ENCODE measurements at regions not wholly inside any gene's neighbourhood (a gene's known extent, or its start where the extent isn't known, plus 50 kb on each side); places are given as distances from the start of the nearest gene placed in this dataset.

DNA sequence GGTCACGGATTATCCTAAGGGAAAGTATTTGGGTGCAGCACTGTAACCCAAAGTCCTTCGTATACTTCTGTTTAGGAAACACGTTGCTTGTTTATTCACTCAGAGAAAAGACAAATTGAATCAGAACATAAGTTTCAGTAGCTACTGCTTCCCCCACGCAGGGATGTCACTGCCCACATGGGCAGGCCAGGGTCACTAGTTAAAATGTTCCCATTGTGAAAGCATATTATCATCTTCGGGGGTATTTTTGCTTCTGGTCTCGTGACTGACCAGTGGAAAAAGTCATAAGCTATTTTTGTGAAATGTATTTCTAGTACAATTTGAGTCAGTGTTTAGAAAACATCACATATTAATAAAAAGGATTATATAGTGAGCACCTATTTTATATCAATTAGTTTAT lies 377.8 kb downstream of the PCDH7 start:
- TF ChIP-seq, protein P1, sequence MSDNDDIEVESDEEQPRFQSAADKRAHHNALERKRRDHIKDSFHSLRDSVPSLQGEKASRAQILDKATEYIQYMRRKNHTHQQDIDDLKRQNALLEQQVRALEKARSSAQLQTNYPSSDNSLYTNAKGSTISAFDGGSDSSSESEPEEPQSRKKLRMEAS (IDR thresholded peaks at IDR 0.05) = no peak
- TF ChIP-seq EZH2phosphoT487 (IDR thresholded peaks at IDR 0.05; ENCODE audit: borderline replicate concordance) = no peak
- TF ChIP-seq POLR2A (IDR thresholded peaks at IDR 0.05; ENCODE audit: borderline replicate concordance, extremely low read depth, insufficient read depth, insufficient read length) = no peak
- TF ChIP-seq EZH2 (IDR thresholded peaks at IDR 0.05) = no peak
- no peak for TF ChIP-seq ZNF274 (IDR thresholded peaks at IDR 0.05; ENCODE audit: low read depth, low read length)
- TF ChIP-seq, protein P2, sequence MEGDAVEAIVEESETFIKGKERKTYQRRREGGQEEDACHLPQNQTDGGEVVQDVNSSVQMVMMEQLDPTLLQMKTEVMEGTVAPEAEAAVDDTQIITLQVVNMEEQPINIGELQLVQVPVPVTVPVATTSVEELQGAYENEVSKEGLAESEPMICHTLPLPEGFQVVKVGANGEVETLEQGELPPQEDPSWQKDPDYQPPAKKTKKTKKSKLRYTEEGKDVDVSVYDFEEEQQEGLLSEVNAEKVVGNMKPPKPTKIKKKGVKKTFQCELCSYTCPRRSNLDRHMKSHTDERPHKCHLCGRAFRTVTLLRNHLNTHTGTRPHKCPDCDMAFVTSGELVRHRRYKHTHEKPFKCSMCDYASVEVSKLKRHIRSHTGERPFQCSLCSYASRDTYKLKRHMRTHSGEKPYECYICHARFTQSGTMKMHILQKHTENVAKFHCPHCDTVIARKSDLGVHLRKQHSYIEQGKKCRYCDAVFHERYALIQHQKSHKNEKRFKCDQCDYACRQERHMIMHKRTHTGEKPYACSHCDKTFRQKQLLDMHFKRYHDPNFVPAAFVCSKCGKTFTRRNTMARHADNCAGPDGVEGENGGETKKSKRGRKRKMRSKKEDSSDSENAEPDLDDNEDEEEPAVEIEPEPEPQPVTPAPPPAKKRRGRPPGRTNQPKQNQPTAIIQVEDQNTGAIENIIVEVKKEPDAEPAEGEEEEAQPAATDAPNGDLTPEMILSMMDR (IDR thresholded peaks at IDR 0.05 in 2 of 3, conservative IDR thresholded peaks at IDR 0.05 in 1 of 3; ENCODE audit: borderline replicate concordance in 1 of 3, insufficient read depth in 1 of 3, low read depth in 2 of 3, low read length in 2 of 3) = no peak
- TF ChIP-seq POLR2AphosphoS5 (IDR thresholded peaks at IDR 0.05; ENCODE audit: low read depth, low read length) = no peak
- TF ChIP-seq, protein P3, sequence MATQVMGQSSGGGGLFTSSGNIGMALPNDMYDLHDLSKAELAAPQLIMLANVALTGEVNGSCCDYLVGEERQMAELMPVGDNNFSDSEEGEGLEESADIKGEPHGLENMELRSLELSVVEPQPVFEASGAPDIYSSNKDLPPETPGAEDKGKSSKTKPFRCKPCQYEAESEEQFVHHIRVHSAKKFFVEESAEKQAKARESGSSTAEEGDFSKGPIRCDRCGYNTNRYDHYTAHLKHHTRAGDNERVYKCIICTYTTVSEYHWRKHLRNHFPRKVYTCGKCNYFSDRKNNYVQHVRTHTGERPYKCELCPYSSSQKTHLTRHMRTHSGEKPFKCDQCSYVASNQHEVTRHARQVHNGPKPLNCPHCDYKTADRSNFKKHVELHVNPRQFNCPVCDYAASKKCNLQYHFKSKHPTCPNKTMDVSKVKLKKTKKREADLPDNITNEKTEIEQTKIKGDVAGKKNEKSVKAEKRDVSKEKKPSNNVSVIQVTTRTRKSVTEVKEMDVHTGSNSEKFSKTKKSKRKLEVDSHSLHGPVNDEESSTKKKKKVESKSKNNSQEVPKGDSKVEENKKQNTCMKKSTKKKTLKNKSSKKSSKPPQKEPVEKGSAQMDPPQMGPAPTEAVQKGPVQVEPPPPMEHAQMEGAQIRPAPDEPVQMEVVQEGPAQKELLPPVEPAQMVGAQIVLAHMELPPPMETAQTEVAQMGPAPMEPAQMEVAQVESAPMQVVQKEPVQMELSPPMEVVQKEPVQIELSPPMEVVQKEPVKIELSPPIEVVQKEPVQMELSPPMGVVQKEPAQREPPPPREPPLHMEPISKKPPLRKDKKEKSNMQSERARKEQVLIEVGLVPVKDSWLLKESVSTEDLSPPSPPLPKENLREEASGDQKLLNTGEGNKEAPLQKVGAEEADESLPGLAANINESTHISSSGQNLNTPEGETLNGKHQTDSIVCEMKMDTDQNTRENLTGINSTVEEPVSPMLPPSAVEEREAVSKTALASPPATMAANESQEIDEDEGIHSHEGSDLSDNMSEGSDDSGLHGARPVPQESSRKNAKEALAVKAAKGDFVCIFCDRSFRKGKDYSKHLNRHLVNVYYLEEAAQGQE (IDR thresholded peaks at IDR 0.05; ENCODE audit: low read depth) = no peak
- TF ChIP-seq CBX3 (IDR thresholded peaks at IDR 0.05; ENCODE audit: low read depth) = no peak
- TF ChIP-seq RAD21 (IDR thresholded peaks at IDR 0.05; ENCODE audit: low read depth) = no peak
- no peak for TF ChIP-seq SIN3A (IDR thresholded peaks at IDR 0.05; ENCODE audit: low read depth)
- no peak for TF ChIP-seq SRF (IDR thresholded peaks at IDR 0.05; ENCODE audit: low read depth)
- no peak for TF ChIP-seq JUND (IDR thresholded peaks at IDR 0.05)
- TF ChIP-seq ZFX (IDR thresholded peaks at IDR 0.05) = no peak

Measured in HCT116 (cell line).